ENCODE measurements at regions not wholly inside any gene's neighbourhood (a gene's known extent, or its start where the extent isn't known, plus 50 kb on each side); places are given as distances from the start of the nearest gene placed in this dataset.

- CTCF ChIA-PET (ENCODE audit: unreplicated experiment), result no interaction called here
- Histone ChIP-seq H2AFZ (ENCODE audit: low read length) (peak overlapping the region; percentile 5; the same call in 1 of the 2 replicates), H4K20me1 (ENCODE audit: insufficient read depth, low read length) (no peaks in the 10 kb centered on the region), H3K36me3 (ENCODE audit: insufficient read depth, low read length) (peaks cover 21% of the 10 kb centered on the region), H3K4me2 (ENCODE audit: low read length) (no peak overlapping the region), H3K4me1 (ENCODE audit: insufficient read depth, low read length, poor library complexity, severe bottlenecking) (peaks cover 52% of the 10 kb centered on the region), H3K27ac (ENCODE audit: low read depth, low read length, poor library complexity, severe bottlenecking) (no peak overlapping the region), H3K9me2 (ENCODE audit: insufficient read depth, low read length) (no peaks in the 10 kb centered on the region), H3K4me3 (ENCODE audit: low read depth, low read length, poor library complexity, severe bottlenecking) (no peak overlapping the region), H3K9me3 (ENCODE audit: low read length) (peaks cover 16% of the 10 kb centered on the region; the same call in 1 of the 2 replicates), H3K79me2 (ENCODE audit: insufficient read depth, low read depth, low read length) (no peaks in the 10 kb centered on the region)
- TF ChIP-seq CTCF (conservative IDR thresholded peaks at IDR 0.05; ENCODE audit: low read length), result no peak
- TF ChIP-seq EZH2phosphoT487 (IDR thresholded peaks at IDR 0.05; ENCODE audit: borderline replicate concordance, low read depth, low read length), result no peak
- POLR2A ChIA-PET, result interaction anchor here (0.7 to 2.9 kb wide), 6 partner anchors 9 to 338 kb away, joined by 3 to 12 read pairs (median 3); no protein-coding TSS in a partner anchor
- BruUV-seq (replicated peaks), result no TSS peak
- intact Hi-C loops (cut with micrococcal nuclease; ENCODE audit: unreplicated experiment), result no loop called here
- no peak for DNase-seq (ENCODE audit: low spot score)
Observed at GRCh38 chr13:40452741-40453334, 213.6 kb downstream of the FOXO1 start.

- intact Hi-C loops (cut with micrococcal nuclease; ENCODE audit: unreplicated experiment), result no loop called here
- no peaks in the 10 kb centered on the region for H3K79me2 ChIP-seq (ENCODE audit: insufficient read depth, low read depth, low read length)
- ChIA-PET CTCF (ENCODE audit: unreplicated experiment) (no interaction called here), POLR2A (interaction anchor here (0.6 to 2.9 kb wide), 4 partner anchors 10 to 209 kb away, joined by 3 to 12 read pairs (median 4); no protein-coding TSS in a partner anchor)
- no peak overlapping the region for H2AFZ ChIP-seq (ENCODE audit: low read length)
- TF ChIP-seq CTCF (conservative IDR thresholded peaks at IDR 0.05; ENCODE audit: low read length) (no peak), EZH2phosphoT487 (IDR thresholded peaks at IDR 0.05; ENCODE audit: borderline replicate concordance, low read depth, low read length) (no peak)
- peaks cover 18% of the 10 kb centered on the region for H3K36me3 ChIP-seq (ENCODE audit: insufficient read depth, low read length)
- BruUV-seq (replicated peaks), result no TSS peak
- H3K9me2 ChIP-seq (ENCODE audit: insufficient read depth, low read length), result no peaks in the 10 kb centered on the region
- H3K4me3 ChIP-seq (ENCODE audit: low read depth, low read length, poor library complexity, severe bottlenecking), result no peak overlapping the region
- peaks cover 16% of the 10 kb centered on the region; the same call in 1 of the 2 replicates for H3K9me3 ChIP-seq (ENCODE audit: low read length)
- peaks cover 45% of the 10 kb centered on the region for H3K4me1 ChIP-seq (ENCODE audit: insufficient read depth, low read length, poor library complexity, severe bottlenecking)
- no peak overlapping the region for H3K27ac ChIP-seq (ENCODE audit: low read depth, low read length, poor library complexity, severe bottlenecking)
- H4K20me1 ChIP-seq (ENCODE audit: insufficient read depth, low read length), result no peaks in the 10 kb centered on the region
- no peak overlapping the region for H3K4me2 ChIP-seq (ENCODE audit: low read length)
- no peak for DNase-seq (ENCODE audit: low spot score)
Observed at GRCh38 chr13:40453351-40454021, 213.0 kb downstream of the FOXO1 start.
